Esophagus squamous epithelium (tissue), 5 donors: ENCODE measurements at regions not wholly inside any gene's neighbourhood (a gene's known extent, or its start where the extent isn't known, plus 50 kb on each side); places are given as distances from the start of the nearest gene placed in this dataset.

Experiments
- DNase-seq: peaks from one replicate; lab custom pipeline; 2025; lab: John Stamatoyannopoulos, UW
- H3K27ac ChIP-seq, 4 donors: fragments of 200-600 bp; sonication (generic); one replicate each; pipeline ENCODE4 v1.5.1; 2016 to 2019; ENCODE audit warnings: mild to moderate bottlenecking in 1 of 4
- H3K27me3 ChIP-seq, 4 donors: fragments of 200-600 bp; sonication (generic); 1 replicate in 3 of 4; 2 replicates in 1 of 4; pipeline versions ENCODE4 v1.5.1 to v1.6.0; 2017 to 2021; ENCODE audit warnings: antibody characterized with exemption in 1 of 4
- H3K36me3 ChIP-seq, 3 donors: fragments of 200-600 bp; sonication (generic); one replicate each; pipeline ENCODE4 v1.5.1; 2016 to 2019
- H3K4me1 ChIP-seq, 3 donors: fragments of 200-600 bp; sonication (generic); one replicate each; pipeline ENCODE4 v1.5.1; 2017 to 2019
- H3K4me3 ChIP-seq, 4 donors: fragments of 200-600 bp; sonication (generic); 1 replicate in 3 of 4; 2 replicates in 1 of 4; pipeline ENCODE4 v1.5.1; 2016 to 2019; ENCODE audit warnings: mild to moderate bottlenecking in 2 of 4, moderate library complexity in 1 of 4
- H3K9me3 ChIP-seq, 3 donors: fragments of 200-600 bp; sonication (generic); one replicate each; pipeline ENCODE4 v1.5.1; 2016 to 2019
- CTCF ChIP-seq, 6 experiments: fragments of 450-650 bp in 4 of 6; fragments of 200-600 bp in 2 of 6; sonication (generic) in 2 of 6; IDR thresholded peaks; one replicate each; pipeline ENCODE4 v1.5.1; 2016 to 2019; ENCODE audit warnings: antibody characterized with exemption in 6 of 6, mild to moderate bottlenecking in 4 of 6, moderate library complexity in 4 of 6
- POLR2A ChIP-seq, 4 donors: fragments of 450-650 bp; IDR thresholded peaks; one replicate each; pipeline ENCODE4 v1.6.1; 2017; ENCODE audit warnings: antibody characterized with exemption in 4 of 4, mild to moderate bottlenecking in 4 of 4, moderate library complexity in 3 of 4
- WGBS, 2 donors: methylation state at CpG; one replicate each; pipeline ENCODE4 v1.1.5; 2018; 5-methylcytosine and 5-hydroxymethylcytosine counted together
- intact Hi-C: fragments of 100-400 bp; cut with DNase I; formaldehyde crosslinking; loops from one replicate; pipeline ENCODE4 v1.15.0; 2022
- donor health status: DM: yes; HTN: yes; CAD: no.

DNA sequence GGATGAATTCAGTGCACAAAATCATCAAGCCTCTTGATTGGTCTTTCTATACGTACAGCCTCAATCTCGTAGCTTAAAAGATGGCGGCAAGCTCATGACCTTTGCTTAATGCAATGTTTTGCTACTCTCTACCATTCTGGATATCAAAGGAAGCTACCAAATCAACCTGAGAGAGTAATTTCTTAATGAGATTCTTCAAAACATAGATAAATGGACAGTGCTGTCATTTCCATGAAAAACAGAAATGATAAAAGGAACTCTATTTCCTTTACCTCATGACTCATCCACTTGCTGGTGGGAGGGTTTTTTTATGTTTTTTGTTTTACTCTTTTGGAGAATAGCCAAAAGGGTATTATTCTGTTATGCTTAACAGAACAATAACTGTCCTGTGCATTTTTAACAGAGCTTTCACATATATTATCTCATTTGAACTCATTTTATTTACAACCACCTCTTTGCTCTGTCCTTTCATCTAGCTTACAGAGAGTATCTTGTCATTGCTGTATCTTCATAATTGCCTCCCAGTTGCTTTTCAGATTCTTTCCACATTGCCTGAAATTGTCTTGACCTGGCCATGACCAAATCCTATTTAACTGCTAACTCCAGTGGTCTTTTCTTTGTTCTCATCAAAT lies 138.6 kb upstream of the GPR101 start:
- no peak overlapping the region for H3K4me3 ChIP-seq
- TF ChIP-seq POLR2A (IDR thresholded peaks at IDR 0.05), result no peak
- no peak for TF ChIP-seq CTCF (IDR thresholded peaks at IDR 0.05)
- no peaks in the 10 kb centered on the region for H3K9me3 ChIP-seq
- no peaks in the 10 kb centered on the region for H3K36me3 ChIP-seq
- WGBS, 2 donors, result 86 to 92% methylated on average over 1 to 3 of the region's 3 CpGs
- H3K27me3 ChIP-seq, result no peaks in the 10 kb centered on the region
- H3K4me1 ChIP-seq, result no peaks in the 10 kb centered on the region
- H3K27ac ChIP-seq, result no peak overlapping the region
- DNase-seq, result no peak
- intact Hi-C loops, result no loop called here

DNA sequence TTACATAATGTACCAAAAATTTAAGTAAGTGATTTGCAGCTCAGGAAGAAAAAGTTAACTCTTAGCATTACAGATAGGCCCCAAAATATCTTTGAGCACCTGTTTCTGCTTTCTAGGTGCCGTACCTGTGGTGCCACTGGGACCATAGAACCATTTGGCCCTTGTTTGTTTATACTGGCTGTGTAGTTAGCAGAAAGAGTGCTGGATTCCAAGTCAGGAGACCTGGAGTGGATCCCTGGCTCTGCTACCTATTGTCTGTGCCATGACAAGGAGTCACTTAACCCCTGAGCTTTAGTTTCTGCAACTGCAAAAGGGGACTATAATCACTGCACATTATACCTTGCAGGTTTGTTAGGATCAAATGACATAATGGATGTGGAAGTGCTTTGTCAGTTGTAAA lies 137.8 kb upstream of the GPR101 start:
- Histone ChIP-seq H3K27ac (no peak overlapping the region), H3K36me3 (no peaks in the 10 kb centered on the region), H3K27me3 (no peaks in the 10 kb centered on the region), H3K4me1 (no peaks in the 10 kb centered on the region), H3K4me3 (no peak overlapping the region), H3K9me3 (no peaks in the 10 kb centered on the region)
- DNase-seq, result no peak
- no peak for TF ChIP-seq POLR2A (IDR thresholded peaks at IDR 0.05)
- TF ChIP-seq CTCF (IDR thresholded peaks at IDR 0.05), result no peak
- 31 to 50% methylated on average over 1 of the region's 1 CpG for WGBS, 2 donors
- intact Hi-C loops, result no loop called here

DNA sequence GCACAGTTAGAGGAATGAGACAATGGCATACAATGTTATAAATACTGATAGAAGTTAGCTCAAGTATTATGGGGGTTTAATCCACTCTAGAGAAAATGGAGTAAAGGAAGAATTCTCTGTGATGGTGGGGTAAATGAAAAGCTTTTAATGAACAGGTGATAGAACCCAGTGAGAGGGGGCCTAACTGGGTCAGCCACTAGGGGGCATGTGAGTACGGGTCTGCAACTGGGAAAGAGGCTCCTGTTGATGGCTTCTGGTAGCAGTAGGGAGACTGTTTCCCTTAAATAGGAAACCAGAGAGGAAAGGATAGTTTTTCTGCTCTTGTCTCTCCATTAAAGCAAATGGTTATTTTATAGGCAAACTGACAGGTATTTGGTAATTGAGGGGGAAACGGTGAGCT lies 132.8 kb upstream of the GPR101 start:
- 13 to 41% methylated on average over 1 to 2 of the region's 2 CpGs for WGBS, 2 donors
- TF ChIP-seq CTCF (IDR thresholded peaks at IDR 0.05) (peak in 1 of 6 experiments; percentile 24), POLR2A (IDR thresholded peaks at IDR 0.05) (no peak)

GRCh38 chrX:137164329-137164728 lies 130.5 kb upstream of the GPR101 start:
- intact Hi-C loops, result no loop called here
- no peak for DNase-seq
- WGBS, 2 donors, result 56 to 83% methylated on average over 3 of the region's 3 CpGs
- Histone ChIP-seq H3K27me3 (no peaks in the 10 kb centered on the region), H3K9me3 (no peaks in the 10 kb centered on the region), H3K4me1 (no peaks in the 10 kb centered on the region), H3K27ac (no peak overlapping the region), H3K36me3 (no peaks in the 10 kb centered on the region), H3K4me3 (no peak overlapping the region)
- TF ChIP-seq POLR2A (IDR thresholded peaks at IDR 0.05) (no peak), CTCF (IDR thresholded peaks at IDR 0.05) (no peak)

More for the DNA sequence above, 132.8 kb upstream of the GPR101 start:
- no peak for DNase-seq
- intact Hi-C loops, result no loop called here
- Histone ChIP-seq H3K4me1 (no peaks in the 10 kb centered on the region), H3K27ac (no peak overlapping the region), H3K36me3 (no peaks in the 10 kb centered on the region), H3K27me3 (no peaks in the 10 kb centered on the region), H3K9me3 (no peaks in the 10 kb centered on the region), H3K4me3 (no peak overlapping the region)

DNA sequence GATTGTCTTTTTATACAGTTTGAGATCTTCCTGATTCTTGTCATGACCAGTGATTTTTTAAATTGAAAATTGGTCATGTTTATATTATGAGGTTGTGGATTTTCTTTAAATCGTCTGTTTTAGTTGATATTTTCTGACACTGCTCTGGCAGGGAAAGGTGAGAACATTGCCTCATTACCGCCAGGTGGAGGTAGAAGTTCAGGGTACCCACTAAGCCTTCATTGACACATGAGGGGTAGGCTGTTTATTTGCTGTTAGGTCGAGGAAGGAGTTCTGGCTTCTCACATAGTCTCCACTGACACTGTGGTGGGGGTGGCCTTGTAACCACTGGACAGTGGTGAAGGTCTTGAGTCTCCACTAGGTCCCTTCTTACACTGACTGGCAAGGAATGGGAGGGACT lies 117.6 kb upstream of the GPR101 start:
- DNase-seq, result no peak
- Histone ChIP-seq H3K36me3 (no peaks in the 10 kb centered on the region), H3K9me3 (no peaks in the 10 kb centered on the region), H3K27me3 (no peaks in the 10 kb centered on the region), H3K27ac (no peak overlapping the region), H3K4me3 (no peak overlapping the region), H3K4me1 (no peaks in the 10 kb centered on the region)
- WGBS, 2 donors, result 10 to 17% methylated on average over 2 to 3 of the region's 3 CpGs
- intact Hi-C loops, result no loop called here
- TF ChIP-seq POLR2A (IDR thresholded peaks at IDR 0.05) (no peak), CTCF (IDR thresholded peaks at IDR 0.05) (no peak)
